Heart left ventricle (tissue), 16 donors: ENCODE measurements at regions not wholly inside any gene's neighbourhood (a gene's known extent, or its start where the extent isn't known, plus 50 kb on each side); places are given as distances from the start of the nearest gene placed in this dataset.
"Not testable (repeated sequence)": the region's sequence is repeated elsewhere in the genome, so short reads cannot be mapped to it uniquely, and the experiment has no call there.

Experiments used
- ATAC-seq, 4 donors: fragments of 200-7000 bp; cut with Tn5 transposase; one replicate each; pipeline ENCODE4 v1.9.1; 2020 to 2022; ENCODE audit warnings: moderate library complexity in 4 of 4, mild to moderate bottlenecking in 3 of 4, moderate number of reproducible peaks in 1 of 4
- DNase-seq, 5 donors: peaks; one replicate each; pipeline ENCODE4 v3.0.0-alpha.2; 2020
- H3K27ac ChIP-seq, 12 donors: fragments of 200-600 bp; sonication (generic) in 4 of 12; one replicate each; pipeline versions ENCODE4 v1.5.0 to v1.8.0; 2016 to 2022; ENCODE audit warnings: mild to moderate bottlenecking in 2 of 12
- H3K27me3 ChIP-seq, 9 donors: fragments of 200-600 bp; sonication (generic) in 2 of 9; one replicate each; pipeline versions ENCODE4 v1.5.1 to v1.8.0; 2016 to 2022; ENCODE audit warnings: mild to moderate bottlenecking in 3 of 9
- H3K36me3 ChIP-seq, 9 donors: fragments of 200-600 bp; sonication (generic) in 2 of 9; one replicate each; pipeline versions ENCODE4 v1.5.0 to v1.8.0; 2018 to 2022; ENCODE audit warnings: mild to moderate bottlenecking in 2 of 9
- H3K4me1 ChIP-seq, 12 donors: fragments of 200-600 bp; sonication (generic) in 4 of 12; one replicate each; pipeline versions ENCODE4 v1.5.0 to v1.8.0; 2016 to 2022; ENCODE audit warnings: mild to moderate bottlenecking in 3 of 12
- H3K4me3 ChIP-seq, 12 donors: fragments of 200-600 bp; sonication (generic) in 4 of 12; one replicate each; pipeline versions ENCODE4 v1.5.0 to v1.8.0; 2017 to 2022; ENCODE audit warnings: mild to moderate bottlenecking in 9 of 12, moderate library complexity in 4 of 12
- H3K9me3 ChIP-seq, 12 donors: fragments of 200-600 bp; sonication (generic) in 4 of 12; one replicate each; pipeline versions ENCODE4 v1.5.0 to v1.8.0; 2016 to 2022; ENCODE audit warnings: mild to moderate bottlenecking in 1 of 12
- POLR2A ChIP-seq, 2 donors: fragments of 450-650 bp; IDR thresholded peaks; one replicate each; pipeline ENCODE4 v1.6.1; 2017; ENCODE audit warnings: antibody characterized with exemption in 2 of 2, mild to moderate bottlenecking in 2 of 2, moderate library complexity in 2 of 2
- WGBS, 4 donors: extraction: QIAGEN DNeasy Blood & Tissue Kit in 2 of 4; methylation state at CpG; one replicate each; pipeline versions ENCODE4 v1.1.5 to v1.1.7; 2013 to 2018; 5-methylcytosine and 5-hydroxymethylcytosine counted together
- intact Hi-C, 10 donors: fragments of 100-400 bp; cut with DNase I; formaldehyde crosslinking; loops; one replicate each; pipeline versions ENCODE4 v1.11.1 to v1.14.2; 2022
- TF ChIP-seq, protein P1 (sequence below), 12 donors: fragments of 200-600 bp; sonication (generic) in 4 of 12; IDR thresholded peaks; one replicate each; pipeline versions ENCODE4 v1.5.0 to v1.8.0; 2018 to 2022; ENCODE audit warnings: antibody characterized with exemption in 12 of 12, mild to moderate bottlenecking in 5 of 12
- donor health status: ischemic (EF 13 %, LVEDD 7.1; RV severe dilation, severe dysfunction).
- donor health status: healthy with polysubstance abuse.
- donor health status: DM: no; HTN: yes; CAD: no.
- donor health status: DM: no; HTN: no; CAD: no.
- donor health status: ischemic (EF 25% LVEDD 6.9; RV normal size, moderate dysfunction).
- donor health status: ischemic (EF 25% LVEDD 5.7; RV mildly dilated, moderate dysfunction).
- donor health status: healthy.
- donor health status: DM: yes; HTN: yes; CAD: no.
- donor health status: ischemic (EF 35%, LVEDD 5.7; RV mildly dilated, moderate dysfunction).
- donor health status: nonischemic (EF 11% LVEDD 7.7; RV severe dilation, severe dysfunction).
- donor health status: DM: yes; HTN: yes; CAD: no.
- donor health status: PGD.
- donor health status: ischemic (EF 29% LVEDD 5.4; RV normal size, mild dysfunction).
- donor health status: nonischemic (EF 23%, LVEDD 6.1; RV moderate dilation, normal function).

DNA sequence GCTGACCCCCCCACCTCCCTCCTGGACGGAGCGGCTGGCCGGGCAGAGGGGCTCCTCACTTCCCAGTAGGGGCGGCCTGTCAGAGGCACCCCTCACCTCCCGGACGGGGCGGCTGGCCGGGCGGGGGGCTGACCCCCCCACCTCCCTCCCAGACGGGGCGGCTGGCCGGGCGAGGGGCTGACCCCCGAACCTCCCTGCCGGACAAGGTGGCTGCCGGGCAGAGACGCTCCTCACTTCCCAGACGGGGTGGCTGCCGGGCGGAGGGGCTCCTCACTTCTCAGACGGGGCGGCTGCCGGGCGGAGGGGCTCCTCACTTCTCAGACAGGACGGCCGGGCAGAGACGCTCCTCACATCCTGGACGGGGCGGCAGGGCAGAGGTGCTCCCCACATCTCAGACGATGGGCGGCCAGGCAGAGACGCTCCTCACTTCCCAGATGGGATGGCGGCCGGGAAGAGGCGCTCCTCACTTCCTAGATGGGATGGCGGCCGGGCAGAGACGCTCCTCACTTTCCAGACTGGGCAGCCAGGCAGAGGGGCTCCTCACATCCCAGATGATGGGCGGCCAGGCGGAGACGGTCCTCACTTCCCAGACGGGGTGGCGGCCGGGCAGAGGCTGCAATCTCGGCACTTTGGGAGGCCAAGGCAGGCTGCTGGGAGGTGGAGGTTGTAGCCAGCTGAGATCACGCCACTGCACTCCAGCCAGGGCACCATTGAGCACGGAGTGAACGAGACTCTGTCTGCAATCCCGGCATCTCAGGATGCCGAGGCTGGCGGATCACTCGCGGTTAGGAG is 66.2 kb upstream of the PAPPA2 start:
- H3K4me3 ChIP-seq, DNase-seq, H3K27me3 ChIP-seq, intact Hi-C loops, H3K27ac ChIP-seq, H3K4me1 ChIP-seq, ATAC-seq, H3K36me3 ChIP-seq: not testable (repeated sequence)
- 95 to 97% (median 96%) methylated on average over 18 to 48 of the region's 53 CpGs for WGBS, 4 donors
- H3K9me3 ChIP-seq = peaks cover 0 to 11% (median 0%) of the 10 kb centered on the region in 12 donors

DNA sequence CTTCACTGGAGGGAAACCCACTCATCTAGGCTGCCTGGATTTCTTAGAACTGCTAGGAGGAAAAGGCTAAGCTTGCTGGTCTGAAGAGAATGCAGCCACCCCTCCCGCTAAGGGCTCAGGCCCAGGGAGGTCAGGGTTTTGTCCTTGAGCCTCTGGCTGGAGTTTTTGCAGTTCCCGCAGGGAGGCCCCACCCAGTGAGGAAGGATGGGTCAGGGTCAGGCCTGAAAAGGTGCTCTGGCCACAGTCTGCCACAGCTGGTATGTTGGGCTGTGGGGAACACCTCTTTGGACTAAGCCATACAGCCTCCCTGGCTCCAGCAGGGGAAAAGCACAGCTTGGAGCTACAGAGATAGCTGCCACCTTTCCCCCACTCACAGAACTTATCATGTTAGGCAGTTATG is 71.4 kb upstream of the PAPPA2 start:
- Histone ChIP-seq H3K4me3 (no peak overlapping the region), H3K36me3 (no peaks in the 10 kb centered on the region), H3K4me1 (peaks cover 0 to 6% (median 0%) of the 10 kb centered on the region in 12 donors), H3K27ac (no peak overlapping the region), H3K9me3 (peaks cover 0 to 10% (median 0%) of the 10 kb centered on the region in 12 donors), H3K27me3 (no peaks in the 10 kb centered on the region)
- peak in 2 of 5 donors; percentile 9 to 30 for DNase-seq
- ATAC-seq = peak; percentile 15 to 42 (median 30)
- 48 to 65% (median 59%) methylated on average over 2 of the region's 2 CpGs for WGBS, 4 donors
- intact Hi-C loops = no loop called here
- no peak for TF ChIP-seq POLR2A (IDR thresholded peaks at IDR 0.05)
- TF ChIP-seq, protein P1, sequence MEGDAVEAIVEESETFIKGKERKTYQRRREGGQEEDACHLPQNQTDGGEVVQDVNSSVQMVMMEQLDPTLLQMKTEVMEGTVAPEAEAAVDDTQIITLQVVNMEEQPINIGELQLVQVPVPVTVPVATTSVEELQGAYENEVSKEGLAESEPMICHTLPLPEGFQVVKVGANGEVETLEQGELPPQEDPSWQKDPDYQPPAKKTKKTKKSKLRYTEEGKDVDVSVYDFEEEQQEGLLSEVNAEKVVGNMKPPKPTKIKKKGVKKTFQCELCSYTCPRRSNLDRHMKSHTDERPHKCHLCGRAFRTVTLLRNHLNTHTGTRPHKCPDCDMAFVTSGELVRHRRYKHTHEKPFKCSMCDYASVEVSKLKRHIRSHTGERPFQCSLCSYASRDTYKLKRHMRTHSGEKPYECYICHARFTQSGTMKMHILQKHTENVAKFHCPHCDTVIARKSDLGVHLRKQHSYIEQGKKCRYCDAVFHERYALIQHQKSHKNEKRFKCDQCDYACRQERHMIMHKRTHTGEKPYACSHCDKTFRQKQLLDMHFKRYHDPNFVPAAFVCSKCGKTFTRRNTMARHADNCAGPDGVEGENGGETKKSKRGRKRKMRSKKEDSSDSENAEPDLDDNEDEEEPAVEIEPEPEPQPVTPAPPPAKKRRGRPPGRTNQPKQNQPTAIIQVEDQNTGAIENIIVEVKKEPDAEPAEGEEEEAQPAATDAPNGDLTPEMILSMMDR (IDR thresholded peaks at IDR 0.05) = no peak

DNA sequence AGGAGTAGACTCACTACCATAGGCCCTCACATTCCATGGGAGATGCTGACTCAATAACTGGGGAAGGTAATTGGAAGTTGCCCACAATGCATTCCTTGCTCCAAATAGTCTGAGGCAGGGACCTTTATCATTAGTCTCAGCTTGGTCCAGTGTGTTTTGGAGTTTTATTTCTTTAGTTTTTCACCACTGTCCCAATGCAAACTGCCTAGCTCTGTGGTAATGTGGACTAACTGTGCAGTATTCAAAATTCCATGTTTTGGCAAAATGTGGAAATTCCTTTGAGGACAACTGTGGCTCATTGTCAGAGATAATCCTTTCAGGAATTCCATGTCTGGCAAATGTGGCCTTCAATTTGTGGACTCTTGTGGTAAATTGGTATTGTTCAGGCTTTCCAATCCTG is 78.1 kb upstream of the PAPPA2 start:
- DNase-seq = no peak
- Histone ChIP-seq H3K9me3 (peaks cover 0 to 14% (median 0%) of the 10 kb centered on the region in 12 donors), H3K4me1 (no peaks in the 10 kb centered on the region), H3K4me3 (no peak overlapping the region), H3K36me3 (no peaks in the 10 kb centered on the region), H3K27me3 (no peaks in the 10 kb centered on the region), H3K27ac (no peak overlapping the region)
- ATAC-seq = no peak
- TF ChIP-seq, protein P1 (IDR thresholded peaks at IDR 0.05) = no peak
- TF ChIP-seq POLR2A (IDR thresholded peaks at IDR 0.05) = no peak
- intact Hi-C loops = loop anchor here in 1 of 10 donors (5.0 kb wide), 1 partner anchor 167 kb away; no protein-coding TSS in a partner anchor

DNA sequence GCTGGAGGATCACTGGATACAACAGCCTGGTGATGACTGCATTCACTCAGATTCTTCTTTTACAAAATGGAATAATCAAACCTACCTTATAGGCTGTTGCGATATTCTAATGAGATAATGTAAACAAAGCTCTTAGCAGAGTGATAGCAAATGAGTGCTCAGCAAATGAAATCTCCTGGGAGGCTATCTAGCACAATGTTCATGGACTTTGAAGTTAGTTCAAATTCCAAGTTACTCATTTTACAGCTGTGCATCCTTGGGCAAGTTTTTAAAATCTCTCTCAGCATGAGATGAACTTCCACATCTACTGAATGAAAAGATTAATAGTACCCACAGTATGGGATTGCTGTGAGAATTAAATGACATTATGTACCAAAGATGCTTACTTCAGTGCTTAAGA is 80.8 kb upstream of the PAPPA2 start:
- Histone ChIP-seq H3K27me3 (no peaks in the 10 kb centered on the region), H3K9me3 (peaks cover 0 to 5% (median 0%) of the 10 kb centered on the region in 12 donors), H3K36me3 (no peaks in the 10 kb centered on the region), H3K4me3 (no peak overlapping the region), H3K4me1 (no peaks in the 10 kb centered on the region), H3K27ac (no peak overlapping the region)
- DNase-seq (no peak), ATAC-seq (no peak)
- TF ChIP-seq, protein P1 (IDR thresholded peaks at IDR 0.05) = no peak
- WGBS, 4 donors = 81 to 93% (median 83%) methylated on average over 1 of the region's 1 CpG
- intact Hi-C loops = loop anchor here in 1 of 10 donors (5.0 kb wide), 1 partner anchor 170 kb away; no protein-coding TSS in a partner anchor
